ENCODE measurements at regions not wholly inside any gene's neighbourhood (a gene's known extent, or its start where the extent isn't known, plus 50 kb on each side); places are given as distances from the start of the nearest gene placed in this dataset.

- TF ChIP-seq ZNF274 (IDR thresholded peaks at IDR 0.05; ENCODE audit: low read depth, low read length): no peak
- no peak overlapping the region for H3K4me3 ChIP-seq (ENCODE audit: low read length)
Observed at GRCh38 chr4:124372916-124373315, 339.6 kb downstream of the ANKRD50 start.

GRCh38 chr4:124386163-124386562, 326.4 kb downstream of the ANKRD50 start:
- H3K4me3 ChIP-seq (ENCODE audit: low read length): no peak overlapping the region
- no peak for TF ChIP-seq ZNF274 (IDR thresholded peaks at IDR 0.05; ENCODE audit: low read depth, low read length)

GRCh38 chr4:124386648-124387047, 325.9 kb downstream of the ANKRD50 start:
- no peak overlapping the region for H3K4me3 ChIP-seq (ENCODE audit: low read length)
- no peak for TF ChIP-seq ZNF274 (IDR thresholded peaks at IDR 0.05; ENCODE audit: low read depth, low read length)

- no peak for TF ChIP-seq ZNF274 (IDR thresholded peaks at IDR 0.05; ENCODE audit: low read depth, low read length)
- no peak overlapping the region for H3K4me3 ChIP-seq (ENCODE audit: low read length)
Observed at GRCh38 chr4:124389591-124389990, 322.9 kb downstream of the ANKRD50 start.

GRCh38 chr4:124390861-124391260, 321.7 kb downstream of the ANKRD50 start:
- TF ChIP-seq ZNF274 (IDR thresholded peaks at IDR 0.05; ENCODE audit: low read depth, low read length): no peak
- no peak overlapping the region for H3K4me3 ChIP-seq (ENCODE audit: low read length)

GRCh38 chr4:124396333-124396732, 316.2 kb downstream of the ANKRD50 start:
- TF ChIP-seq ZNF274 (IDR thresholded peaks at IDR 0.05; ENCODE audit: low read depth, low read length): no peak
- no peak overlapping the region for H3K4me3 ChIP-seq (ENCODE audit: low read length)

GRCh38 chr4:124401606-124402005, 310.9 kb downstream of the ANKRD50 start:
- TF ChIP-seq ZNF274 (IDR thresholded peaks at IDR 0.05; ENCODE audit: low read depth, low read length): no peak

GRCh38 chr4:124409044-124409443, 303.5 kb downstream of the ANKRD50 start:
- no peak for TF ChIP-seq ZNF274 (IDR thresholded peaks at IDR 0.05; ENCODE audit: low read depth, low read length)
- H3K4me3 ChIP-seq (ENCODE audit: low read length): no peak overlapping the region

More at GRCh38 chr4:124401606-124402005, 310.9 kb downstream of the ANKRD50 start:
- no peak overlapping the region for H3K4me3 ChIP-seq (ENCODE audit: low read length)

GRCh38 chr4:124414276-124415040, 298.1 kb downstream of the ANKRD50 start:
- no peak for TF ChIP-seq ZNF274 (IDR thresholded peaks at IDR 0.05; ENCODE audit: low read depth, low read length)

GRCh38 chr4:124415146-124415545, 297.4 kb downstream of the ANKRD50 start:
- H3K4me3 ChIP-seq (ENCODE audit: low read length): no peak overlapping the region
- no peak for TF ChIP-seq ZNF274 (IDR thresholded peaks at IDR 0.05; ENCODE audit: low read depth, low read length)

More at GRCh38 chr4:124414276-124415040, 298.1 kb downstream of the ANKRD50 start:
- no peak overlapping the region for H3K4me3 ChIP-seq (ENCODE audit: low read length)

- TF ChIP-seq ZNF274 (IDR thresholded peaks at IDR 0.05; ENCODE audit: low read depth, low read length): no peak
- no peak overlapping the region for H3K4me3 ChIP-seq (ENCODE audit: low read length)
Observed at GRCh38 chr4:124417371-124417770, 295.2 kb downstream of the ANKRD50 start.

GRCh38 chr4:124420166-124420695, 292.3 kb downstream of the ANKRD50 start:
- no peak for TF ChIP-seq ZNF274 (IDR thresholded peaks at IDR 0.05; ENCODE audit: low read depth, low read length)
- H3K4me3 ChIP-seq (ENCODE audit: low read length): no peak overlapping the region

GRCh38 chr4:124423160-124423559, 289.4 kb downstream of the ANKRD50 start:
- TF ChIP-seq ZNF274 (IDR thresholded peaks at IDR 0.05; ENCODE audit: low read depth, low read length): no peak
- no peak overlapping the region for H3K4me3 ChIP-seq (ENCODE audit: low read length)

- TF ChIP-seq ZNF274 (IDR thresholded peaks at IDR 0.05; ENCODE audit: low read depth, low read length): no peak
Observed at GRCh38 chr4:124426279-124426678, 286.3 kb downstream of the ANKRD50 start.

GRCh38 chr4:124427095-124427767, 285.3 kb downstream of the ANKRD50 start:
- H3K4me3 ChIP-seq (ENCODE audit: low read length): no peak overlapping the region
- no peak for TF ChIP-seq ZNF274 (IDR thresholded peaks at IDR 0.05; ENCODE audit: low read depth, low read length)

More at GRCh38 chr4:124426279-124426678, 286.3 kb downstream of the ANKRD50 start:
- H3K4me3 ChIP-seq (ENCODE audit: low read length): no peak overlapping the region

Measured in GM08714 (cell line).